Central memory CD8-positive, alpha-beta T cell (primary cell): ENCODE measurements at regions not wholly inside any gene's neighbourhood (a gene's known extent, or its start where the extent isn't known, plus 50 kb on each side); places are given as distances from the start of the nearest gene placed in this dataset.

Experiments
- ATAC-seq: fragments of 150-1000 bp; cut with Tn5 transposase; replicated peaks from 2 replicates; pipeline ENCODE4 v1.10.0; 2022; ENCODE audit warnings: mild to moderate bottlenecking, moderate FRiP score, moderate number of reproducible peaks; ENCODE audit not compliant: poor library complexity, severe bottlenecking; ENCODE audit errors: extremely low read depth
- DNase-seq, 2 donors: peaks; one replicate each; pipeline ENCODE4 v3.0.0; 2021; ENCODE audit warnings: low spot score in 2 of 2
- H3K27ac Mint-ChIP-seq: one replicate; pipeline ENCODE4 v1.8.0; 2022; ENCODE audit warnings: low read depth, mild to moderate bottlenecking, moderate library complexity, mixed read lengths
- H3K27me3 Mint-ChIP-seq: one replicate; pipeline ENCODE4 v1.8.0; 2022; ENCODE audit warnings: mixed read lengths
- H3K36me3 Mint-ChIP-seq: one replicate; pipeline ENCODE4 v1.8.0; 2022; ENCODE audit warnings: mild to moderate bottlenecking, moderate library complexity, mixed read lengths; ENCODE audit not compliant: insufficient read depth
- H3K4me1 Mint-ChIP-seq: one replicate; pipeline ENCODE4 v1.8.0; 2022; ENCODE audit warnings: mixed read lengths
- H3K4me3 Mint-ChIP-seq: one replicate; pipeline ENCODE4 v1.8.0; 2022; ENCODE audit warnings: mild to moderate bottlenecking, moderate library complexity, mixed read lengths
- H3K9me3 Mint-ChIP-seq: one replicate; pipeline ENCODE4 v1.8.0; 2022; ENCODE audit warnings: mixed read lengths

DNA sequence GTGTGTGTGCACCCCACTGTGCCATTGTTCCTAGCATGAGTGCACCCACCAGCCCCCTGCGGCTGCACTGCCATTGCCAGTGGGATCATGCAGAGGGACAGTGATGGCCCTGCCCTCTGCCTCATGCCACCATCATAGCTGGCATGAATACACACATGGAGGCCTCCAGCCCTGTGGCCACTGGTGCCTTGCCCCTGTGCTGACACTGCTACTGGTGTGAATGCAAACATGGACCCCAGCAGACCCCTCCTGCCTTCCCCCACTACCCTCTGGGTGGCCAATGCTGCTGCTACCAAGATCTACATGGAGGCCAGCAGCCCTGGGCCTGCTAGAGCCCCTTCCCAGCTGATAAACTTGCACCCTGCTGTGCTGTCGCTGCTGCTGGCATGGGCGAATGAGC, 995.5 kb upstream of the GOT2 start:
- Mint-ChIP-seq H3K36me3 (no peaks in the 10 kb centered on the region), H3K4me3 (no peak overlapping the region), H3K9me3 (peaks cover 37% of the 10 kb centered on the region), H3K4me1 (no peaks in the 10 kb centered on the region), H3K27me3 (no peaks in the 10 kb centered on the region), H3K27ac (no peak overlapping the region)
- ATAC-seq (no peak), DNase-seq (no peak)

DNA sequence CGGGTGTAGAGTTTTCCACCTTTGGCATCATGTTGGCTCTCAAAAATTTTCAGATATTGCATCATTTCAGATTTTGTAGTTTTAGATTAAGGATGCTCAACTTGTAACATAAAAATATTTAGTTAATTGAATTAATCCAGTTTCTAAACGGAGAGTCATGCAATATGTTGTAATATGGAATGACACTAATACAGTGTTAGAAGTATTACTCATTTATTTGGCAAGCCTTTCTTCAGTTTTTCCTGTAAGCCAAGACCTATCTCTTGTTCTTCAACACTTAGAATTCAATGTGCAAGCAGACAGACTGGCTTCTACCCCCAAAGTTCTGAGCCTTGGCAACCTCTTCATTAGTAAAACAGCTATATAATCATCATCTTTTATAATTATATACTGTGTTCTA, 985.0 kb upstream of the GOT2 start:
- no peaks in the 10 kb centered on the region for H3K4me1 Mint-ChIP-seq

GRCh38 chr16:59707436-59708226, 973.5 kb upstream of the GOT2 start:
- Mint-ChIP-seq H3K36me3 (no peaks in the 10 kb centered on the region), H3K4me3 (no peak overlapping the region), H3K27me3 (no peaks in the 10 kb centered on the region), H3K9me3 (peaks cover 13% of the 10 kb centered on the region), H3K4me1 (no peaks in the 10 kb centered on the region), H3K27ac (no peak overlapping the region)
- no peak for DNase-seq
- no peak for ATAC-seq

More for the DNA sequence above, 985.0 kb upstream of the GOT2 start:
- DNase-seq (no peak), ATAC-seq (no peak)
- no peak overlapping the region for H3K27ac Mint-ChIP-seq
- H3K9me3 Mint-ChIP-seq, result no peaks in the 10 kb centered on the region
- no peaks in the 10 kb centered on the region for H3K36me3 Mint-ChIP-seq
- no peaks in the 10 kb centered on the region for H3K27me3 Mint-ChIP-seq
- no peak overlapping the region for H3K4me3 Mint-ChIP-seq

- H3K4me3 Mint-ChIP-seq, result no peak overlapping the region
- no peak overlapping the region for H3K27ac Mint-ChIP-seq
- DNase-seq (no peak), ATAC-seq (no peak)
- H3K36me3 Mint-ChIP-seq, result no peaks in the 10 kb centered on the region
- no peaks in the 10 kb centered on the region for H3K27me3 Mint-ChIP-seq
- H3K9me3 Mint-ChIP-seq, result peaks cover 23% of the 10 kb centered on the region
- H3K4me1 Mint-ChIP-seq, result no peaks in the 10 kb centered on the region
These were observed 968.1 kb upstream of the GOT2 start for GRCh38 chr16:59701963-59702930.

GRCh38 chr16:59699786-59700185, 965.7 kb upstream of the GOT2 start:
- Mint-ChIP-seq H3K36me3 (no peaks in the 10 kb centered on the region), H3K27me3 (no peaks in the 10 kb centered on the region), H3K9me3 (peaks cover 15% of the 10 kb centered on the region), H3K4me1 (no peaks in the 10 kb centered on the region), H3K27ac (no peak overlapping the region), H3K4me3 (no peak overlapping the region)
- DNase-seq (no peak), ATAC-seq (no peak)

DNA sequence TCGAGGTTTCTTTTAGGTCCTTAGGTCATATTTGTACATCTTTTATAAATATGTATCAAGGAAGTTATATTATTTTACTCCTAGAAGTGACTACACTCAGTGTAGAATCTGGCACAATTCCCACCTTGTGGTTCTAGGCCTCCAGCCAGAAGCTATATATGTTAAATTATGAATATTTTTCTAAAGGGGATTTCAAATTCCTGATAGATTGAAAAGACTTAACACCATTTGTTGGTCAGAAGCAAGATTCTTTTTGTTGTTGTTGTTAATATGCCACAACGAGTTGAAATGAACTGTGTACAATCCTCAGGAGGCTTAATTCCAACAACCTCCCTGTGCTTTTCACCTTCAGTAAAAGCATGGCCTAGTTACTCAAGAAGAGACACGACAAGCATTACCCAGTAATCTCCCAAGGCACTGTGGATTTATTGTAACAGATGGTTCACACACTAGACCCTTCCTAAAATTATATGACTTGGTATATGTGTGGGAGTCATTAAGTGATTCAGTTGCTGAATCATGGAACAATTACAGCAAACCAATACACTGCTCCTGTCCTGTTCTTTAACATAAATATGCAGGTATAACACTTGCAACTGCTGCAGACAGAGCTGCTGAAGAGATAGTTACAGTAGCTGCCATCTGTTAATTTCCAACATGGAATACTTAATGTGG, 964.4 kb upstream of the GOT2 start:
- Mint-ChIP-seq H3K4me1 (no peaks in the 10 kb centered on the region), H3K4me3 (no peak overlapping the region), H3K27me3 (no peaks in the 10 kb centered on the region), H3K27ac (no peak overlapping the region), H3K9me3 (peaks cover 20% of the 10 kb centered on the region), H3K36me3 (no peaks in the 10 kb centered on the region)
- no peak for DNase-seq
- ATAC-seq, result no peak

DNA sequence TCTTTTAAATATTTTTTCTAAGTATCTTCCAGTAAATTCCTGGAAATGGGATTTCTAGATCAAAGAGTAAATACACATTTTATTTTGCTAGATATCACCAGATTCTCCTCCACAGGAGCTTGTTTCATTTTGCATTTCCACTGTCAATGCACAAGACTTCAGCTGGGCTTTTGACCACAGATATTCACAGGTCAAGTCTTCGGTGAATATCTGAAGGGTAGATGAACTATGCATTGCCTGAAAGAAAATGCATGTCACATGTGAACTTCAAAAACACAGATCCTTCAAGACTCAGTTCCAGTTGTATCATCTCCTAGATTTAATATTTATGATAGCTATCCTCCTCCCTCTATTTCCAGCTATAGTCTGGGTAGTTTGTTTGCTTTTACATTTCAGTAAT, 963.6 kb upstream of the GOT2 start:
- Mint-ChIP-seq H3K27me3 (no peaks in the 10 kb centered on the region), H3K27ac (no peak overlapping the region)

GRCh38 chr16:59697236-59697635, 963.1 kb upstream of the GOT2 start:
- no peak for DNase-seq

More for the DNA sequence above, 963.6 kb upstream of the GOT2 start:
- H3K4me1 Mint-ChIP-seq, result no peaks in the 10 kb centered on the region
- H3K4me3 Mint-ChIP-seq, result no peak overlapping the region
- peaks cover 20% of the 10 kb centered on the region for H3K9me3 Mint-ChIP-seq
- DNase-seq (no peak), ATAC-seq (no peak)
- H3K36me3 Mint-ChIP-seq, result no peaks in the 10 kb centered on the region

DNA sequence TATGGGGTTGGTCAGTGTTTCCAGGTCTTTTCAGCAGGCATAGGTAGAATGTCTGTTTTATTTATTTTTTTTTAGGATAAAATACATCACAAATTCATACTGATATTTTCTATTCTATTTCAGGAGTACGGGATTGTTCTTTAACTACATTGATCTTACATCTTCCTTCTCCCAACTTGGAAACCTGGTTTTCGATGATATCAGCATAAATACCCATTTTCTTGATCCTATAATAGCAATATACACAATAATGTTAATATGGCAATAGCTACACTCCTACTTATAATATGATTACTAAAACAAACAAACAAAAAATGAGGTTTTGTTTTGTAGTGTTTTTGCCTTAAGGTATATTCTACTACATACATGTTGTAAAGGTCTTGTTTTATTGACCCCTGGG, 962.4 kb upstream of the GOT2 start:
- no peak for DNase-seq
- H3K36me3 Mint-ChIP-seq, result no peaks in the 10 kb centered on the region
- H3K27ac Mint-ChIP-seq, result no peak overlapping the region
- ATAC-seq, result no peak
- no peaks in the 10 kb centered on the region for H3K4me1 Mint-ChIP-seq
- no peak overlapping the region for H3K4me3 Mint-ChIP-seq
- peaks cover 23% of the 10 kb centered on the region for H3K9me3 Mint-ChIP-seq
- H3K27me3 Mint-ChIP-seq, result no peaks in the 10 kb centered on the region

More at GRCh38 chr16:59697236-59697635, 963.1 kb upstream of the GOT2 start:
- Mint-ChIP-seq H3K9me3 (peaks cover 20% of the 10 kb centered on the region), H3K27ac (no peak overlapping the region), H3K4me3 (no peak overlapping the region), H3K27me3 (no peaks in the 10 kb centered on the region), H3K4me1 (no peaks in the 10 kb centered on the region), H3K36me3 (no peaks in the 10 kb centered on the region)
- no peak for ATAC-seq

DNA sequence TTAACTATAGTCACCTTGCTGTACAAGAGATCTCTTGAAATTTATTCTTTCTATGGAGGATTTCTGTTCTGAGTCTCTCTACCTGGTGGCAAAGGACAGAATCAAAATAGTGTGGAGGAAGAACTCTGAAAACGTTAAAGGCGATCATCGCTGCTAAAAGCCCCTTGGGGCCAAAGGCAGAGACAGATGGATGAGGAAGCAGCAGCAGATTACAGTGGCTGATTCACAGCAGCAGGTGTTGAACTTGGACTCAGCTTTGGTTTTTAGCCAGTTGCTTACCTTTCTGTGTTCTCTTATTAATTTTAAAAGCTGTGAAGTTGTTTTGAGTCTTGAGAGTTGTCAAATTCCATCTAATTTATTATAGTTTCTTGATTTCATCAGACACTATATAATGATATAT, 956.1 kb upstream of the GOT2 start:
- peaks cover 18% of the 10 kb centered on the region for H3K9me3 Mint-ChIP-seq
- ATAC-seq, result no peak

DNA sequence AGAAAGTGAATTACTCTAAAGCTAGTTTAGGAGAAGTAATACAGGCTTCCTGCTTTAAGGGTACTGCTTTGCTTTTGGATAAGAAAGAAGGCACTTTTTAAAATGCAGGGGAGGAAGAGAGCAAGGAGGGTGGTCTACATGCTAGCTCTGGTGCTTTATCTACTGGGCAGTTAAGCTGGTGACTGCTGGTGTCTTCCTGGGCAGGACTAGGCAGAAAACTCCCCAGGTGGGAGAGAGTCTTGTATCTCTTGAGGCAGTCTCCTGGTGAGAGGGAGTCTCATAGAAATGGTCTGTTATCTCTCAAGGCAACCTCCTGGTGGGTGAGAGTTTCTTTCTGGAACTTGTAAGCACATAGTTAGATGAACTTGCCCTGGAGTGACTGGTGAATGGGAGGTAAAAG, 953.9 kb upstream of the GOT2 start:
- no peak for DNase-seq

More for the DNA sequence above, 956.1 kb upstream of the GOT2 start:
- DNase-seq, result no peak
- no peaks in the 10 kb centered on the region for H3K27me3 Mint-ChIP-seq
- H3K36me3 Mint-ChIP-seq, result no peaks in the 10 kb centered on the region
- no peaks in the 10 kb centered on the region for H3K4me1 Mint-ChIP-seq
- no peak overlapping the region for H3K27ac Mint-ChIP-seq
- H3K4me3 Mint-ChIP-seq, result no peak overlapping the region

DNA sequence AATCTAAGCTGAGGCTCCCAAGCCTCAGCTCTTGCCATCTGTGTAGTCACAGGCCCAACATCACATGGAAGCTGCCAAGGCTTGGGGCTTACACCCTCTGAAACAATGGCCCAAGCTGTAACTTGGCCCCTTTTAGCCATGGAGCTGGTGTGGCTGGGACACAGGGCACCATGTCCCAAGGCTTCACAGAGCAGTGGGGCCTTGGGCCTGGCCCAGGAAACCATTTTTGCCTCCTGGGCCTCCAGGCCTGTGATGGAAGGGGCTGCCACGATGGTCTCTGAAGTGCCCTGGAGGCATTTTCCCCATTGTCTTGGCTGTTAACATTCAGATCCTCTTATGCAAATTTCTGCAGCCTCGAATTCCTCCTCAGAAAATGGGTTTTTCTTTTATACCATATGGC, 952.3 kb upstream of the GOT2 start:
- no peak for DNase-seq
- Mint-ChIP-seq H3K27ac (no peak overlapping the region), H3K27me3 (no peaks in the 10 kb centered on the region), H3K4me1 (no peaks in the 10 kb centered on the region), H3K4me3 (no peak overlapping the region), H3K9me3 (peaks cover 12% of the 10 kb centered on the region), H3K36me3 (no peaks in the 10 kb centered on the region)
- ATAC-seq, result no peak

More for the DNA sequence above, 953.9 kb upstream of the GOT2 start:
- no peaks in the 10 kb centered on the region for H3K36me3 Mint-ChIP-seq
- peaks cover 16% of the 10 kb centered on the region for H3K9me3 Mint-ChIP-seq
- H3K4me1 Mint-ChIP-seq, result no peaks in the 10 kb centered on the region
- H3K27me3 Mint-ChIP-seq, result no peaks in the 10 kb centered on the region
- no peak overlapping the region for H3K4me3 Mint-ChIP-seq
- no peak overlapping the region for H3K27ac Mint-ChIP-seq
- no peak for ATAC-seq
